GM21360 (cell line): ENCODE measurements at regions not wholly inside any gene's neighbourhood (a gene's known extent, or its start where the extent isn't known, plus 50 kb on each side); places are given as distances from the start of the nearest gene placed in this dataset.

ENCODE experiments used
- ATAC-seq: cut with Tn5 transposase; IDR thresholded peaks from one replicate; pipeline ENCODE4 v1.9.1; 2021; ENCODE audit warnings: mild to moderate bottlenecking, moderate library complexity; ENCODE audit not compliant: unreplicated experiment

DNA sequence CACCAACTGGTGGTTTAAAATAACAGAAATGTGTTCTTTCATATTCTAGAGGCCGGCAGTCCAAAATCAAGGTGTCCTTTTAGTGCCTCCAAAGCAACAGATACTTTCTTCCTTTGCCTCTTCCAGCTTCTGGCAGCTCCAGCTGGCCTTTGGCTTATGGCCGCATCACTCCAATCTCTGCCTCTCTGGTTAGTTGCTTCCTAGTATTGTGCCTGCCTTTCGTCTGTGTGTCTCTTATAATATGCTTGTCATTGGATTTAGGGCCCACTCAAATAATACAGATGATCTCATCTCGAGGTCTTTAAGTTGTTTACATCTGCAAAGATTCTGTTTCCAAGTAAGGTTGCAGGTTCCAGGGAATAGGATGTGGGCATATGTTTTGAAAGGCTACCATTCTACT lies 855.2 kb upstream of the ID2 start:
- no peak for ATAC-seq

DNA sequence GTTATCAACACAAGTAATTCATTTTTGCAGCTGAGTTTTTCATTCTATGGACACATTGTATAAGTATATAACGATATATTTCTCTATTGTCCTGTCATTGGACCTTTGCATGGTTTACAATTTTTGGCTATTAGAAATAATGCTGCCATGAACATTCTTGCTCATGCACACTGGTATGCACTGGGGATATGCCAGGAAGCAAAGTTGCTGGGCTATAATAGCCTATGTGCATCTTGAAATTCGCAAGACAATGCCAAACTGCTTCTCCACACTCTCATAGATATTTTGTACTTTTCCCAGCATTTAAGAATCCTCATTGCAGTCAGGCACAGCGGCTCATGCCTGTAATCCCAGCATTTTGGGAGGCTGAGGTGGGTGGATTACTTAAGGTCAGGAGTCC lies 852.6 kb upstream of the ID2 start:
- ATAC-seq = no peak

DNA sequence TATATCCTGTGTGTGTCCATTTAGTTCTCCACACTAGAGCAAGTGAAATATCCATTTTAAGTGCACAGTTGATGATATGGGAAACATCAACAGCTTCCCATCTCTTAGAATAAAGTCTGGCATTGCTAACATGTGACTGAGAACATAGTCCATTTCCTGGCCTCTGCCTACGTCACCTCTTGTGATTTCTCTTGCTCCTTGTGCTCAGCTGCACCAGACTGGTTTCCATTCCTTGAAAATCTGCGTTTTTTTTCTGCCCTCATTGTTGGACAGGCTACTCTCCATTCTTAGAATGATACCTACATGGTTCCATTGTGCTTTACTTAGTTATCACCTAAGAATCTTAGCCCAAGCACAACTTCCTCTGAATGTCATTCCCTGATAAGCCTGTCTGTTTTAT lies 851.2 kb upstream of the ID2 start:
- no peak for ATAC-seq

DNA sequence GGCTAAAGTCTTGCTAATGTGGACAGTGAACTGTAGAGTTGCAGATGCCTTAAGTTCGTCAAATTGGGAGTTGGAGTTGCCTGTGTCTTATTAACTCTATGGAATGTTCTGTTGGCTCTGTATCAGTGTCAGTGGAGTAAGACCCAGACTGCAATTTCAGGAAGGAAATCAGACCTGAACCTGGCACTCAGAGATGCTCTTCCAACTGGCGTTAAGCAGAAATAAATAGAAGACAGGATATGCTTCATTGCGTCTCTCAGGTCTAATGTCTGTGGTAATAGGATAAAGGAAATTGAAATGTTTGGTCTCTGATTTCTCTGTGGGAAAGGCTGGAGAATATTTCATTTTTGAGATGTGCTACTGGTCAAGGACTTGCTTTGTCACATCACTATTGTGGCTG lies 846.7 kb upstream of the ID2 start:
- no peak for ATAC-seq

DNA sequence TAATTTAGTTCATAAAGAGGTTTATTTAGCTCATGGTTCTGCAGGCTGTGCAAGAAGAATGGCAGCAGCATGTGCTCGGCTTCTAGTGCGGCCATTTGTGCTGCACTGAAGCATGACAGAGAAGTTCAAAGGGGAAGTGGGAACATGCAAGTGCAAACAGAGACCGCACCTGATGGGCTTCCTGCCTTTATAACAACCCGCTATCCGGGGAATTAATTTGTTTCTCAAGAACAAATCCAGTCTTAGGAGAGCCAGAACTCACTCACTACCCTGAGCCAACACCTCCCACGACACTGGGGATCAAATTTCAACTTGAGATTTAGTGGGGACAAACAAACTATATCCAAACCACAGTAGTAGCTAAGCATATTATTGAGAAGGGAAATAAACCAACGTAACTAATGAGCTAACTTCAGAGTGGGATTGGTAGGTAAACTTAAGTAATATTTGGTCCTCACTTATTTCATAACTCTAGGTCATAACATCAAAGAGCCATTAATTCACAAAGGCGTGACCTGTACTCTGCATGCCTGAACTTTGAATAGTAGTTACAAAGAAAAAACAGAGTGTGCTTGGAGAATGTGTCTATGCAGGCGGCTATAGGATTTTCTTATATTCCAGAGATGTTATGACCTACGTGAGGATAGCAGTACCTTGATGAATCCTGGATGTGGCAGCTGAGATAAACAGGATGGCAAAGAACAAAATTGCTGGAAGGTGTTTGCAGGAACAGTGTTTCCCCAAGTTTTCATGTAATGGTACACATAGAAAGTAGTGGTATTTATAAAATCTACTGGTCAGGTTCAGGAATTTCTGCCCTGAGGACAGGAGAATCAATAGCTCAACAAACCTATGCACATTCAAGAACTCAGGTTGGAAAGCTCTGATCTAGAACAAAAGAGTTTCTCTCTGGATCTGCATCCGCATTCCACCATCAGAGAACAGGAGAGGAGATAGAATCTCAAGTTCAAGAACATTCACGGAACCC lies 845.9 kb upstream of the ID2 start:
- ATAC-seq = peak; percentile 98

DNA sequence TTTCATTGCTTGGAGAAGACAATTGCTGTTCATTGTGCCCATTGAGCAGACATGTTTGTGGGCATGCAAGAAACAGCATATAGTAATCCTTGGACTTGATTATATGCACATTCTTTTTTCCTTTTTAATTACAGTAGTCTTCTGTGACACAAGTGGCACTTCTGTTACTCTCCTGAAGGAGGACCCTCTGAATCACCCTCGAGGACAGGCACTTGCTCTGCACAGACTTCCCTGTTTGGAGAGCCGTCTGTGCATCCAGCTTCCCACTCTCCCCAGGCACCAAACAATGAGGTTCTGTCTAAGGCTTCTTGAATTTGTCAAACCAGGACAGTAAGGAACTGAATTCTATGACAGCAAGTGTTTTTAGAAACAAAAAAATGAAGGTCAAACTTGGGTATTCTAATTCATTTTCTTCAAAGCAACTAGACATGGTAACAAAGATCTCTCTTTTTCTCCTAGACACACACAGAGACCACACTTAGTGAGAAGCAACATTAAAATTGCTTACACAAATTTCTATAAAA lies 844.6 kb upstream of the ID2 start:
- no peak for ATAC-seq

DNA sequence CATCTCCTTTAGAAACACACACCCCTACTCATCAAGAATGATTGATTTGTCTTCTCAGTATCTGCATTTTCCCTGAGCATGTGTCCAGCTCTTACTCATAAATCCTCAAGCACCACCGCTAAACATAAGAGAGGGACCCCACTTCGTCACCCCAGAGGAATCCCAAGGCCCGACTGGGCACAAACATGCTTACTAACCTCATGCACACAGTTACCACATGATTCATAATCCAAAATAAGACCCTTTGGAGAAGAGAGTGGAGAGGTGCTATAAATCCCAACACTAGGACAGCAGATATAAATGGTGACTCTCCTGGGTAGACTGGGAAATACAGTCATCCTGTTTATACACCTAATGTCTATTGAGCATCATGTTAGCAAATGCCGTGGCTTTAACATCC lies 843.2 kb upstream of the ID2 start:
- ATAC-seq = no peak

DNA sequence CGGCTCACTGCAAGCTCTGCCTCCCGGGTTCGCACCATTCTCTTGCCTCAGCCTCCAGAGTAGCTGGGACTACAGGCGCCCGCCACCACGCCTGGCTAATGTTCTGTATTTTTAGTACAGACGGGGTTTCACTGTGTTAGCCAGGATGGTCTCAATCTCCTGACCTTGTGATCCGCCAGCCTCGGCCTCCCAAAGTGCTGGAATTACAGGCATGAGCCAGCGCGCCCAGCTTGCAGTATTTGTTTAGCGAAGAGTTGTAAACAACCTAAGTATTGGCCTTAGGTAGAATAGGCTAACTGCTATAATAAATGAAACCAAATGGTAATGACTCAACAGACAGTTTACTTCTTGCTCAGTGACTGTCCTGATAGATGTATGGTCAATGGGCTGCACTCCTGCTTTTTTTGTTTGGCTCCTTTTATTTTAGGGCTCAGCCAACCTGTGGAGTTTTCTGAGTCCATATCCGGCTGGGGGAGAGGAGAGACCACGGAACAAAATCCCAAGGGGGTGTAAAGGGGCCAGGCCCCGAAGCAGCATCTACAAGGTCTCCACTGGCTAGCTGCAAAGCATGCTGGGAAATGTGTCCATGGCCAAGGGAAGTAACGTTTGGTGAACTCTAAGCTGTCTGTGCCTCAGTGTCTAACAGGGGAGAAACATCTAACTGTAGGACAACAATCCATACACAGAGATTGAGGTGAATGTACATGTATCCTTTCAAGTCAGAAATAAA lies 841.0 kb upstream of the ID2 start:
- no peak for ATAC-seq

DNA sequence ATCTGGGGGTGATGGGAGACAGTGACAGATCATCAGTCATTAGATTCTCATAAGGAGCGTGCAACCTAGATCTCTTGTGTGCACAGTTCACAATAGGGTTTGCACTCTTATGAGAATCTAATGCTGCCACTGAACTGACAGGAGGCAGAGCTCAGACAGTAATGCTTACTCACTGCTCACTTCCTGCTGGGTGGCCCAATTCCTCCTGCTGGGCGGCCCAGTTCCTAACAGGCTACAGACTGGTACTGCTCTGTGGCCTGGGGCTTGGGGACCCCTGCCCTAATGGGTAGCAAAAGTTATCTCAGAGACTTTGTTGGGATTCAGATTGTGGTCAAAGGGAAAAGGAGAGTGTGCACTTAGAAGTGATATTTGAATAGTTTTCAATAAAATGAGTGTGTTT lies 840.1 kb upstream of the ID2 start:
- no peak for ATAC-seq

DNA sequence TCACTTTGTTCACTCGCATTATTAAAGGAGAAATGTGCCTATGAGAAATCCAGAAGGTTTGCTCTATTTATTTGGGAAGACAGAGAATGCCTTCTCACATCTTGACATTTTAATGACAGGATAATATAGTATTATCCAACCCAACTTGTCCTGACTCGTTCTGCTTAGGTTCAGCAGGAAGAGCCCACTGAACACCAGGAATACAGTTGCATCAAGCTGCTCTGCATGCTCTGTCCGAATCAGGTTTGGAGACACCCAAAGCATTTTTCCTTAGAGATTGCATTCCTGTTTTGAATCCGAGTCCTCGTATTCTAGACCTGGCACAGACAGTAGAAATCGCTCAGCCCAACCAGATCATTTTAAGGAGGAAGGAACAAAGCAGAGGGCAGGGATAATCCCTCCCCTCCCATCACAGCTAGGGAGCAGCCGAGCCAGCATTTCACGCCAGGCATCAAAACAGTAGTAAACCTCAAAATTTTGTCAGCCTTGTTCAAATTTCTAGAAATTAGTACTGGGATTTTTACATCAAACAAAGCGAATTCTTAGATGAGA lies 837.4 kb upstream of the ID2 start:
- ATAC-seq = no peak

DNA sequence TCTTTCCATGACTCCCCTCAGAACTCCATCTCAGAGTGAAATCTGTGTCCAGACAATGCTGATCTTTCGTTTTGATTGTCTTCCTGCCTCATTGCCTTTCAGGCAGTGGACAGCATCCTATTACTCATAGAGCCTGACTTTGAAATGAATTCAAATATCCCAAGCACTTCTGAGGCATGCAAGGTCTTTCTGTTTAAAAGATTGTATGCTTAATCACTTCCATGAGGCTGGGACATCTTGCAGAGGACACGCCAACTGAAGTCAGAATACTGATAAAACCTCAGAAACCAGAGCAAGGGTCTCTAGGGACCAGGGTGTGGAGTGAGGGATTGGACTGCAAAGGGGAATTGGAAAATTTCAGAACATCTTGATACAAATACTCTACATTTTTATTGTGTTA lies 836.5 kb upstream of the ID2 start:
- ATAC-seq = no peak

DNA sequence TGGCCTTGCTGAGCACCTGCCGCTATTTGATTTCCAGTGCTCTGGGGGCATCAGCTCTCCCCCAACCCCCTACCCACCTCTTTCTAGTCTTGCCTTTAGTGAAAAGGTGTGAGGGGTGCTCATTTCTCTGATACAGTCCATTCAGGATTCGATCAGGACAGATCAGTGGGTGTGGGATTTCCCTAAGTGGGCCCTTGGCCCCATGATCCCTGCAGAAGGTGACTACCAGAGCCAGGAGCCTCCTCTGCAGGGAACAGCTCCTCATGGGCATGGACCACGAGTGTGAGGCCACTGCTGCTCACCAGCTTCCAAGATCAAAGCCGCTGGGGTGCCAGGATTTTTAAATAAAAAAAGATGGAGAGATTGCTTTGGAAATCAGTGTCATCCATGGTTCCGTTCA lies 835.2 kb upstream of the ID2 start:
- ATAC-seq = no peak

DNA sequence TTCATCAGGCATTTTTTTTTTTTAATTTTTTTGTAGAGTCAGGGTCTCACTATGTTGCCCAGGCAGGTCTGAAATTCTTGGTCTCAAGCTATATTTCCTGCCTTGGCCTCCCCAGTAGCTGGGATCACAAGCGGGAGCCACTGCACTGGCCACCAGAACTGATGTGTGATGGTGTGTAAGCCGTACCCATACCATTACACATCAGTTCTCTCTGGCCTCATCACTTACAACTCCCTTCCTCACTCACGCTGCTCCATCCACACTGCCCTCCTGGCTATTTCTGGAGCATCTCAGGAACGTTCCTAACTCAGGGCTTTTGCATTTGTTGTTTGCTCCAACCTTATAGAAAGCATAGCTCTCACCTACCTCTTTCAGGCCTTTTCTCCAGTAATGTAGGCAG lies 834.5 kb upstream of the ID2 start:
- no peak for ATAC-seq

DNA sequence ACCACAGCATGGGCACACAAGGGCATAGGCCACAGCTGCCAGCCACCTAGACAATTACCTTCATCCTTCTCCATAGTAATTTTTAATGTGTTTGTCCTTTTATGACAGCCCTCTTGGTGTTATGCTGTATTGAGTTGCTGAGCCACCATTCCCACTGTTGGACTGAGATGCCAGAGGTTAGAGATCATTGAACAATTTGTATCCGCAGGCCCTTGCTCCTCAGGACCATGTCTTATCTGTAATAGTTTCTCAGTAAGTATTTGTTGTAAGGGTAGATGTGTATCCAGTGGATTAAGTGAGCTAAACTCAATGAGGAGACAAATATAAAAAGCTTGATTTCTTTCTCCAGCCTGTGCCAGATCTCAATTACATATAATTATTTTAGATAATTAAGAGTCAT lies 832.8 kb upstream of the ID2 start:
- no peak for ATAC-seq

DNA sequence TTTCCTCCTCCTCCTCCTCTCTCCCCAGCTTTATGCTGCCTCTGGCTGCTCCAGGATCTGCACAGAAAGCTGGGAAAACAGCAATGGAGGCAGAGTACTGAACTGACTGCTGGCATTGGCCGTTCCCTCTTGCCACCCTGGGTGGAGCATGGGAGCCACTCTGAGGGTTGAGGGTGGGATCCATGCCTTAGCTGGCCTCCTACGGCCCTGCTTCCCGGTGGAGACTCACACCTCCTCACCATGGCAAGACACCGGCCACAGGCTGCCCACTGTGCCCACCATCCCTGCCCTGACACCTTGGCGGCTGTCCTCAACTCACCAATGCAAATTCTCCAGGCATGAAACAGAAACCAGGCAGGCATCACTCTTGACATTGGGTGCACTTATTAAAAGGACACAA lies 832.3 kb upstream of the ID2 start:
- no peak for ATAC-seq

DNA sequence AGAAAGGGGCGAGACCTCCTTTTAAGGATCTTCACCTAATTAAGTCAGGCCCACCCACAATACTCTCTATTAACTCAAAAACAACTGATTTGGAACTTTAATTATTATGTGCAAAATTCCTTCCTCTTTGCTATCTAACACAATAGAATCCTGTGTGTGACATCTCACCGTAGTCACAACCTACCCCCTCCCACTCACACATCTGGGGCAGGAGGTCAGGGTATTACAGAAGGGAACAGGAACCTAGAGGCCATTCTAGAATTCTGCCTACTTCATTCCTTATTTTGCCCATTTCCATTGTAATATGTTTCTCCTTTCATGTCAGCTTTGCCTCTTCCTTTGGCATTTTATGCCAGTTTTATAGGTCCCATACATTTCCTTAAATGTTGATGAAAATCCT lies 829.3 kb upstream of the ID2 start:
- no peak for ATAC-seq

DNA sequence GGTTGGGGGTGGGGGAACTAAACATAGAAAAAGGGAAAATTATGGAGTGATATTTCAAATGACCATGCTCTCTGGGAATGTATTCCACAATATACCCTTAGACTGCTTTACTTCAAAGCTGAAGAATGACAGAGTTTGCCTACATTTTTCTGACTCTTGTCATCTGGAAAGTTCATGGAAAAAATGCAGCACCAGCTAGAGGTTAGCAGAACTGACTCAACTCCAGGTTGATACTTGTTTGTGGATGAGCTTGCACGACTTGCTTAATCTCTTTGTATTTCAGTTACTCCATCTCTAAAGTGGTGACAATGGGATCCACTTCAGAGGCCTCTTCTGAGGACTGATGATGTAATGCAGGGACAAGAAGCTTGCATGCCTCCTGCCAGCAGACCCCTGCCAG lies 824.0 kb upstream of the ID2 start:
- ATAC-seq = no peak

DNA sequence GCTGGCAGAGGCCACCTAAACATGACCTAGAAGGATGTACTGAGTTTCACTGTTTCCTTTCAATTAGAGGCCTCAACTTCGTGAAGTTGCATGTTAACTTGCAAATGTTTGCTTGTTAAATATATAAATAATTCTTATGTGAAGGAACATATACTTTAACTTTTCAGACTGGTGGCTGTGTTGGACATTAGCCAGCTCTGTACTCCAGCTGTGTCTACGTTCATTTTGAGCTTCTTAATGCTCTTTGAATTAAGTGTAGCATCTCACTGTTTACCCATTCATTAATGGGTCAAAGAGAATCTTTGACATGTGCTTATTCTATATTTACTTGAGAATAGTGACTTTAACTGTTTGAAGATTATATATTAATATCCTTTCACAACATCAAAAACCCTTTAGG lies 823.2 kb upstream of the ID2 start:
- no peak for ATAC-seq

DNA sequence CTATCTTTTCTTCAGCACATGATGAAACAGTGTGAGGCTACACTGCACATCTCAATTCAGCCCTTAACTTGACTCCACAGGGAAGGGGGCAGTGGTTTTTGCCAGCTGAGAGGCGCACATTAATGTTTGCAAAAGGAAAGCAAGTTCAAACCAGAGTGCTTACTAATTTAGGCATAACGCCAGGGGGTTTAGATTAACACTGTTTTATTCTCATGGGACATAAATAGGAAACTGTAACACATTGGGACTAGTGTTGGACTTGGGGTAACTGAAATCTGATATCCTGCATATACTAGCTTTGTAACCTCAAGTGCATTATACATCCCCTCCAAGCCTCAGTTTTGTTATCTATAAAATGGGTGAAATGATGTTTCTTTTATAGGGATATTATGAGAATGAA lies 821.2 kb upstream of the ID2 start:
- no peak for ATAC-seq

DNA sequence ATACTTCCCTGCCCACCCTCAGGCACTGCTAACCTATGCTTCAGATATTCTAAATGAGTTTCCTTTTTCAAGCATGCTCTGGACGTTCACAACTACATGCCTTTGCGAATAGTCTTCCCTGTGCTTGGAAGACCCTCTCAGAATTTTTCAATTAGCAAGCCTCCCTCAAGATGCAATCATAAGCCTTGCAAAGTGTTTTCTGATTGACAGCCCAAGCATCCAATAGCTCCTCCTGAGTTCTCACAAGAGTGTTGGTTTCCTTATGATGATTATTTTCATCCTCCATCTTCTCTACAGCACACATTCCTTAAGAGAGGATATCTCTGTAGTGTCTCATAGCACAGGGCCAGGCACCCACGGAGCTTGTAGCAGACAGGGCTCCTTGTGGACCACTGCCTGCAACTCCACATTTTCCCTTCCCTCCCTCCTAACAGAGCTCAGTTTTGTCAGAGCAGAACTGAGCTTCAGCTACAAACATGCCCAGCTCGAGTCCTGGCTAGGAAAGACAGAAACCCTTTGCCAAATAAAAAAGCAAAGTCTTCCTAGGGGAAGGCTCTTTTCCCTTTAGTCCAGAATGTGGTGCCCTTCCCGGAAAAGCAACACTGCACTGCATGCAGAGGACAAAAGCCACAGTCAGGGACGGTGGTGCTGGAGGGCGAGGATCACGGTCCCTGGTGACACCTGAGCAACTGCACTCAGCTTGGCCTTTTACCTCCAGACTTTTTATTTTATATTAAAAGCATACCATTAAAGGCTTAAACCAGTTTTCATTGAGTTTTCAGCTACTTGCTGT lies 819.8 kb upstream of the ID2 start:
- ATAC-seq = no peak

DNA sequence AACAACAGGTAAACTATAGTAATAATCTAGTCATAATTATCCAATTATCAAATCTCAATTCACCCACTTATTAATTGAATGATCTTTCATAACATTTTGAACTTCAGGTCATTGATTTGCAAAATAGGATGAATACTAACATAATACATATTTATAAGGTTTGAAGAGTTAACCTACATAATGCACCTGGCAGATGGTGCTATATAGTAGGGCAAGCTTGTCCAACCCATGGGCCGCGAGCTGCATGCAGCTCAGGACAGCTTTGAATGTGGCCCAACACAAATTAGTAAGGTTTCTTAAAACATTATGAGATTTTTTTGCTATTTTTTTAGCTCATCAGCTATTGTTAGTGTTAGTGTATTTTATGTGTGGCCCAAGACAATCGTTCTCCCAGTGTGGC lies 815.8 kb upstream of the ID2 start:
- no peak for ATAC-seq
